K562 (cell line): ENCODE measurements at regions not wholly inside any gene's neighbourhood (a gene's known extent, or its start where the extent isn't known, plus 50 kb on each side); places are given as distances from the start of the nearest gene placed in this dataset.

Source experiments
- ATAC-seq: fragments of 200-7000 bp; cut with Tn5 transposase; 3 replicates; pipeline ENCODE4 v1.9.1; 2020; ENCODE audit warnings: moderate library complexity
- BruUV-seq: library from RNA; stranded (reverse); fragments of 400-500 nt; replicated peaks from 2 replicates; lab custom pipeline; 2021; lab: Mats Ljungman, UMichigan
- CTCF ChIA-PET: fragments of 300-600 bp; formaldehyde crosslinking; extraction: SDS; loops from one replicate; lab custom pipeline; 2021; ENCODE audit warnings: low intra/inter-chr PET ratio; lab: Yijun Ruan, JAX
- POLR2A ChIA-PET: fragments of 300-600, 350-650 bp; sonication (Branson Sonifier 250); formaldehyde crosslinking; extraction: SDS; loops from one replicate; lab custom pipeline; 2021; ENCODE audit warnings: antibody characterized with exemption, inconsistent platforms; lab: Yijun Ruan, JAX
- DNase-seq, 4 experiments: peaks; one replicate each; pipeline versions ENCODE4 v3.0.0 to v3.0.0-alpha.2; 2011 to 2018; ENCODE audit warnings: low spot score in 3 of 4, mixed read lengths in 3 of 4; ENCODE audit errors: extremely low read depth in 1 of 4
- FAIRE-seq: peaks from 2 replicates; lab custom pipeline; 2011; peaks lifted over from hg19 to GRCh38; lab: Jason Lieb, UNC
- H2AFZ ChIP-seq: 2 replicates; pipeline ENCODE4 v1.6.0; 2011; ENCODE audit warnings: low read depth, low read length, control low read depth, inconsistent platforms
- H3K27ac ChIP-seq: fragments of 200-600 bp; 3 replicates; pipeline ENCODE4 v1.8.0; 2011; ENCODE audit warnings: low read depth, mild to moderate bottlenecking, control low read depth, inconsistent platforms, low read length, moderate library complexity, mixed read lengths; ENCODE audit errors: extremely low read depth
- H3K27me3 ChIP-seq, 2 experiments: fragments of 300-600 bp in 1 of 2; 2 replicates in 1 of 2; 3 replicates in 1 of 2; pipeline versions ENCODE4 v1.6.0 to v1.8.0; 2011; ENCODE audit warnings: inconsistent platforms in 2 of 2, low read length in 2 of 2, mild to moderate bottlenecking in 1 of 2, mixed read lengths in 1 of 2, moderate library complexity in 1 of 2; ENCODE audit not compliant: control insufficient read depth in 2 of 2, insufficient read depth in 2 of 2
- H3K36me3 ChIP-seq: fragments of 300-600 bp; 3 replicates; pipeline ENCODE4 v1.8.0; 2011; ENCODE audit warnings: mild to moderate bottlenecking, low read length, inconsistent platforms; ENCODE audit not compliant: control insufficient read depth, insufficient read depth
- H3K4me1 ChIP-seq, 2 experiments: fragments of 200-600 bp in 1 of 2; replicated peaks in 1 of 2; 2 replicates in 1 of 2; 3 replicates in 1 of 2; pipeline versions ENCODE4 v1.5.1 to v1.8.0; 2011; ENCODE audit warnings: inconsistent platforms in 2 of 2, low read length in 2 of 2, mild to moderate bottlenecking in 1 of 2, mixed read lengths in 1 of 2, moderate library complexity in 1 of 2; ENCODE audit not compliant: control insufficient read depth in 2 of 2, insufficient read depth in 2 of 2
- H3K4me2 ChIP-seq: 2 replicates; pipeline ENCODE4 v1.6.1; 2011; ENCODE audit warnings: low read length, control low read depth, inconsistent platforms, mixed read lengths; ENCODE audit not compliant: insufficient read depth
- H3K4me3 ChIP-seq: fragments of 200-600 bp; sonication (generic), shearing (Covaris generic); 2 replicates; pipeline ENCODE4 v1.5.1; 2016; ENCODE audit warnings: control low read depth, inconsistent platforms
- H3K79me2 ChIP-seq: fragments of 200-600 bp; 3 replicates; pipeline ENCODE4 v1.8.0; 2011; ENCODE audit warnings: low read length, inconsistent platforms; ENCODE audit not compliant: control insufficient read depth, insufficient read depth
- H3K9ac ChIP-seq, 2 experiments: 2 replicates each; pipeline versions ENCODE4 v1.6.0 to v1.6.1; 2011; ENCODE audit warnings: low read depth in 2 of 2, low read length in 2 of 2, control low read depth in 1 of 2, inconsistent platforms in 1 of 2, mild to moderate bottlenecking in 1 of 2, mixed read lengths in 1 of 2; ENCODE audit not compliant: insufficient read depth in 1 of 2
- H3K9me1 ChIP-seq: one replicate; pipeline ENCODE4 v1.6.0; 2011; ENCODE audit warnings: inconsistent platforms, mild to moderate bottlenecking, low read length, moderate library complexity; ENCODE audit not compliant: control insufficient read depth, insufficient read depth
- H3K9me3 ChIP-seq: replicated peaks from 2 replicates; pipeline ENCODE4 v1.5.1; 2011; ENCODE audit warnings: low read depth, low read length, inconsistent platforms; ENCODE audit not compliant: control insufficient read depth, insufficient read depth
- H4K20me1 ChIP-seq: replicated peaks from 2 replicates; pipeline ENCODE4 v1.6.1; 2011; ENCODE audit warnings: low read length, inconsistent platforms, mixed read lengths; ENCODE audit not compliant: control insufficient read depth, insufficient read depth
- BRCA1 ChIP-seq, 2 experiments: fragments of 450-650 bp in 1 of 2; sonication (generic) in 1 of 2; formaldehyde crosslinking in 1 of 2; IDR thresholded peaks; 2 replicates each; pipeline versions ENCODE4 v1.5.0 to v1.6.1; 2017 to 2020; ENCODE audit warnings: mild to moderate bottlenecking in 1 of 2, missing genetic modification reagents in 1 of 2
- DPF2 ChIP-seq: fragments of 450-650 bp; IDR thresholded peaks from 2 replicates; pipeline ENCODE4 v1.6.1; 2016
- ETS2 ChIP-seq: IDR thresholded peaks from 2 replicates; pipeline ENCODE4 v1.6.1; 2016; ENCODE audit warnings: borderline replicate concordance, missing genetic modification characterization, mild to moderate bottlenecking, moderate library complexity, missing compliant biosample characterization; ENCODE audit not compliant: poor library complexity, severe bottlenecking
- PHTF2 ChIP-seq: fragments of 250-450 bp; sonication (Bioruptor Pico); IDR thresholded peaks from 2 replicates; pipeline ENCODE4 v1.5.0; 2021; ENCODE audit warnings: mild to moderate bottlenecking
- PPARD ChIP-seq: fragments of 250-450 bp; sonication (Bioruptor Pico); IDR thresholded peaks from 2 replicates; pipeline ENCODE4 v1.8.0; 2022; ENCODE audit warnings: inconsistent platforms, mild to moderate bottlenecking, moderate library complexity
- PTRF ChIP-seq: fragments of 450-650 bp; IDR thresholded peaks from 2 replicates; pipeline ENCODE4 v1.6.1; 2016; ENCODE audit warnings: mild to moderate bottlenecking, missing genetic modification characterization, missing compliant biosample characterization
- TRIM24 ChIP-seq, 2 experiments: fragments of 450-650 bp; IDR thresholded peaks; 2 replicates each; pipeline ENCODE4 v1.6.1; 2016
- TSC22D4 ChIP-seq: fragments of 450-650 bp; IDR thresholded peaks from 2 replicates; pipeline ENCODE4 v1.6.1; 2016; ENCODE audit warnings: missing genetic modification characterization, missing biosample characterization, control low read depth
- ZC3H8 ChIP-seq: fragments of 450-650 bp; IDR thresholded peaks from 2 replicates; pipeline ENCODE4 v1.6.1; 2017
- ZNF280B ChIP-seq: fragments of 250-450 bp; sonication (Bioruptor Pico); IDR thresholded peaks from 2 replicates; pipeline ENCODE4 v1.5.1; 2021; ENCODE audit warnings: mild to moderate bottlenecking
- ZNF583 ChIP-seq: fragments of 250-450 bp; sonication (Bioruptor Pico); IDR thresholded peaks from 2 replicates; pipeline ENCODE4 v1.4.0; 2020
- ZNF76 ChIP-seq: fragments of 250-450 bp; sonication (Bioruptor Pico); IDR thresholded peaks from 2 replicates; pipeline ENCODE4 v1.4.0; 2020; ENCODE audit warnings: mild to moderate bottlenecking, moderate library complexity, borderline replicate concordance
- WGBS: fragments of 100-300 bp; shearing (Covaris generic); methylation state at CpG from one replicate; pipeline ENCODE4 v1.1.6; 2016; ENCODE audit warnings: low coverage, mixed read lengths; ENCODE audit not compliant: insufficient coverage; ENCODE audit errors: missing lambda C conversion rate; 5-methylcytosine and 5-hydroxymethylcytosine counted together
- in situ Hi-C: fragments of 300-500 bp; cut with MboI; formaldehyde crosslinking; loops from 4 replicates; pipeline ENCODE4 v1.15.0; 2018; ENCODE audit warnings: inconsistent platforms, mixed read lengths
- intact Hi-C: fragments of 100-400 bp; cut with micrococcal nuclease; formaldehyde crosslinking; loops from 2 replicates; pipeline ENCODE4 v1.14.2; 2022

DNA sequence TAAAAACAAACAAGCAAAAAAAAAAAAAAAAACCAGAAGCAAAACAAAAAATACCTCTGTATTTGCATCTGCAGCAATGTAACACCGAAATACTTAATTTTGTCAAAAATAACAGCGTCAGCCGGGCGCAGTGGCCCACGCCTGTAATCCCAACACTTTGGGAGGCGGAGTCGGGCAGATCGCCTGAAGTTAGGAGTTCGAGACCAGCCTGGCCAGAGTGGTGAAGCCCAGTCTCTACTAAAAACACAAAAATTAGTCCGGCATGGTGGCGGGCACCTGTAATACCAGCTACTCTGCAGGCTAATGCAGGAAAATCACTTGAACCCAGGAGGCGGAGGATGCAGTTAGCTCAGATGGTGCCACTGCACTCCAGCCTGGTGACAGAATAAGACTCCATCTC, 683.5 kb upstream of the CA10 start (continued):
- no peak for TF ChIP-seq ZNF280B (CRISPR knock-in tag)
- TF ChIP-seq, all 486 proteins: peak for 0

GRCh38 chr17:52837492-52837891, 679.0 kb upstream of the CA10 start:
- no peaks in the 10 kb centered on the region for H4K20me1 ChIP-seq
- no peaks in the 10 kb centered on the region for H3K4me1 ChIP-seq
- ChIA-PET CTCF (no interaction called here), POLR2A (no interaction called here)
- ATAC-seq: no peak
- H3K79me2 ChIP-seq: no peaks in the 10 kb centered on the region
- 0% methylated on average over 3 of the region's 3 CpGs for WGBS
- no peak overlapping the region for H3K4me2 ChIP-seq
- H3K27ac ChIP-seq: no peak overlapping the region
- peaks cover 2% of the 10 kb centered on the region for H3K9me3 ChIP-seq
- TF ChIP-seq PHTF2 (CRISPR knock-in tag) (no peak), BRCA1 (IDR thresholded peaks at IDR 0.05) (no peak), BRCA1 (CRISPR knock-in tag; IDR thresholded peaks at IDR 0.05) (no peak), ZC3H8 (no peak), DPF2 (no peak), TRIM24 (IDR thresholded peaks at IDR 0.05) (no peak), ZNF583 (CRISPR knock-in tag) (no peak), ZNF76 (CRISPR knock-in tag) (no peak), ETS2 (tag) (no peak), PPARD (CRISPR knock-in tag) (no peak), PTRF (tag) (no peak), TSC22D4 (tag) (no peak)
- intact Hi-C loops (no loop called here), in situ Hi-C loops (no loop called here)
- H3K4me3 ChIP-seq: no peak overlapping the region
- no peak overlapping the region for H2AFZ ChIP-seq
- no peaks in the 10 kb centered on the region for H3K36me3 ChIP-seq
- no peaks in the 10 kb centered on the region for H3K9me1 ChIP-seq
- no peaks in the 10 kb centered on the region for H3K27me3 ChIP-seq
- no peak overlapping the region for H3K9ac ChIP-seq
- FAIRE-seq: no peak
- no peak for DNase-seq
- no TSS peak for BruUV-seq
